ENCODE measurements at regions not wholly inside any gene's neighbourhood (a gene's known extent, or its start where the extent isn't known, plus 50 kb on each side); places are given as distances from the start of the nearest gene placed in this dataset.
"Not testable (repeated sequence)": the region's sequence is repeated elsewhere in the genome, so short reads cannot be mapped to it uniquely, and the experiment has no call there.

- no peak for DNase-seq (ENCODE audit: low spot score)
Measured at GRCh38 chr11:57047610-57048009, 58.9 kb downstream of the OR5AK2 start.

- DNase-seq (ENCODE audit: low spot score): no peak
Measured at GRCh38 chr11:57049749-57050148, 61.0 kb downstream of the OR5AK2 start.

- DNase-seq (ENCODE audit: low spot score): no peak
Measured at GRCh38 chr11:57054817-57055216, 66.1 kb downstream of the OR5AK2 start.

GRCh38 chr11:57055744-57056143 lies 67.0 kb downstream of the OR5AK2 start:
- no peak for DNase-seq (ENCODE audit: low spot score)

GRCh38 chr11:57056735-57057134 lies 68.0 kb downstream of the OR5AK2 start:
- no peak for DNase-seq (ENCODE audit: low spot score)

- no peak for DNase-seq (ENCODE audit: low spot score)
Measured at GRCh38 chr11:57057561-57057960, 68.8 kb downstream of the OR5AK2 start.

GRCh38 chr11:57062957-57063356 lies 74.2 kb downstream of the OR5AK2 start:
- not testable (repeated sequence) for DNase-seq (ENCODE audit: low spot score)

GRCh38 chr11:57069942-57070341 lies 81.2 kb downstream of the OR5AK2 start:
- no peak for DNase-seq (ENCODE audit: low spot score)

GRCh38 chr11:57071829-57072228 lies 83.1 kb downstream of the OR5AK2 start:
- peak; percentile 33 for DNase-seq (ENCODE audit: low spot score)

GRCh38 chr11:57072640-57073039 lies 83.9 kb downstream of the OR5AK2 start:
- DNase-seq (ENCODE audit: low spot score): peak; percentile 95

- DNase-seq (ENCODE audit: low spot score): no peak
Measured at GRCh38 chr11:57073128-57073527, 84.4 kb downstream of the OR5AK2 start.

- no peak for DNase-seq (ENCODE audit: low spot score)
Measured at GRCh38 chr11:57081356-57081755, 92.6 kb downstream of the OR5AK2 start.

- no peak for DNase-seq (ENCODE audit: low spot score)
Measured at GRCh38 chr11:57082125-57082524, 93.4 kb downstream of the OR5AK2 start.

GRCh38 chr11:57083641-57084385 lies 95.1 kb downstream of the OR5AK2 start:
- DNase-seq (ENCODE audit: low spot score): no peak

GRCh38 chr11:57085611-57086010 lies 96.1 kb upstream of the LRRC55 start:
- DNase-seq (ENCODE audit: low spot score): no peak

GRCh38 chr11:57087991-57088390 lies 93.8 kb upstream of the LRRC55 start:
- no peak for DNase-seq (ENCODE audit: low spot score)

- DNase-seq (ENCODE audit: low spot score): no peak
Measured at GRCh38 chr11:57092028-57092698, 89.6 kb upstream of the LRRC55 start.

- DNase-seq (ENCODE audit: low spot score): peak; percentile 7
Measured at GRCh38 chr11:57094181-57094935, 87.4 kb upstream of the LRRC55 start.

- no peak for DNase-seq (ENCODE audit: low spot score)
Measured at GRCh38 chr11:57095417-57095816, 86.3 kb upstream of the LRRC55 start.

GRCh38 chr11:57095896-57096295 lies 85.9 kb upstream of the LRRC55 start:
- DNase-seq (ENCODE audit: low spot score): no peak

- DNase-seq (ENCODE audit: low spot score): no peak
Measured at GRCh38 chr11:57097149-57097548, 84.6 kb upstream of the LRRC55 start.

- DNase-seq (ENCODE audit: low spot score): no peak
Measured at GRCh38 chr11:57098191-57098590, 83.6 kb upstream of the LRRC55 start.
